Testis (tissue), 2 donors: ENCODE measurements at regions not wholly inside any gene's neighbourhood (a gene's known extent, or its start where the extent isn't known, plus 50 kb on each side); places are given as distances from the start of the nearest gene placed in this dataset.

Experiments used
- CTCF ChIP-seq, 3 experiments: fragments of 450-650 bp in 2 of 3; fragments of 200-600 bp in 1 of 3; sonication (generic) in 1 of 3; IDR thresholded peaks; one replicate each; pipeline ENCODE4 v1.5.1; 2016 to 2019; ENCODE audit warnings: antibody characterized with exemption in 3 of 3, mild to moderate bottlenecking in 2 of 3, moderate library complexity in 1 of 3
- POLR2A ChIP-seq: fragments of 450-650 bp; IDR thresholded peaks from one replicate; pipeline ENCODE4 v1.6.1; 2017; ENCODE audit warnings: antibody characterized with exemption, mild to moderate bottlenecking, moderate library complexity

GRCh38 chr16:73565925-73566324 is 518.0 kb upstream of the ZFHX3 start:
- TF ChIP-seq CTCF (IDR thresholded peaks at IDR 0.05): no peak
- no peak for TF ChIP-seq POLR2A
